Left kidney (tissue), 1 donor: ENCODE measurements at regions not wholly inside any gene's neighbourhood (a gene's known extent, or its start where the extent isn't known, plus 50 kb on each side); places are given as distances from the start of the nearest gene placed in this dataset.
"Not testable (repeated sequence)": the region's sequence is repeated elsewhere in the genome, so short reads cannot be mapped to it uniquely, and the experiment has no call there.

Experiments
- DNase-seq: peaks from one replicate; pipeline ENCODE4 v3.0.0-alpha.2; 2013

- DNase-seq: no peak
These were observed 721.4 kb upstream of the NR2F2 start for GRCh38 chr15:95609096-95609495.

DNA sequence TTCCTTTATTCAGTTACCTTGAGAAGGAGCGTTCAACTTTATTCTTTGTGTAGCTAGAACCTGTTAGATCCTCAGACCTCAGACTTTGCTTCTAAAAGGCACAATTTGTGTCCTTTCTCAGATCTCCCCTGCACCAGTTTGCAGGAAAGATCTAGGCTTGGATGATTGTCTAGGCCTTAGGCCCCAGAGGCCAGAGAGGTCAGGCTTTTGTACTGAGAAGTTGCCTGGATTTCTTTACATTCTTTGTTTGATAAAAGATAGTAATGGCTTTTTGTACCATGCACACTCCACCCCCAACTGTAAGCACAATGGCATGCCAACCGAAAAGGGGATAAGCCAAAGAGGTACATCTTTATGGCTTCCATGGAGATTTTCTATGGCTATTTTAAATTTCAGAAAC is 719.6 kb upstream of the NR2F2 start:
- no peak for DNase-seq

GRCh38 chr15:95615436-95615835 is 715.1 kb upstream of the NR2F2 start:
- no peak for DNase-seq

DNA sequence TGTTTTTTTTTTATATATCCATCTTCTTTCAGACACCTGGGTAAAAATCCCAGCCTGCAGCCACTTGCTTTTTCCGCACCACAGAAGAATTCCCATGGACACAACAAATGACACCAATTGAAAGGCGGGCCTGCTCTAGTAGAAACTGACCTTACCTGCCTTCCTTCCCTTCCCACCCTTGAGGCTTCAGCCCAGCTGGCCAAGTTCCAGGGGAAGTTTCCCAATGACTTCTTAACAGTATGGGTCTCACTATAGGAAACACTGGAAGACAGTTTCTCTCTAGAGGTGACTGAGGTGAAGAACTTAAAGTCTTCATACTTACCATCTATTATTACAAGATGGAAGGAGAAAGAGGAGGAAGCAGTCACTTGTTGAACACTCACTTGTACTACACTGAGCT is 714.2 kb upstream of the NR2F2 start:
- DNase-seq: no peak

DNA sequence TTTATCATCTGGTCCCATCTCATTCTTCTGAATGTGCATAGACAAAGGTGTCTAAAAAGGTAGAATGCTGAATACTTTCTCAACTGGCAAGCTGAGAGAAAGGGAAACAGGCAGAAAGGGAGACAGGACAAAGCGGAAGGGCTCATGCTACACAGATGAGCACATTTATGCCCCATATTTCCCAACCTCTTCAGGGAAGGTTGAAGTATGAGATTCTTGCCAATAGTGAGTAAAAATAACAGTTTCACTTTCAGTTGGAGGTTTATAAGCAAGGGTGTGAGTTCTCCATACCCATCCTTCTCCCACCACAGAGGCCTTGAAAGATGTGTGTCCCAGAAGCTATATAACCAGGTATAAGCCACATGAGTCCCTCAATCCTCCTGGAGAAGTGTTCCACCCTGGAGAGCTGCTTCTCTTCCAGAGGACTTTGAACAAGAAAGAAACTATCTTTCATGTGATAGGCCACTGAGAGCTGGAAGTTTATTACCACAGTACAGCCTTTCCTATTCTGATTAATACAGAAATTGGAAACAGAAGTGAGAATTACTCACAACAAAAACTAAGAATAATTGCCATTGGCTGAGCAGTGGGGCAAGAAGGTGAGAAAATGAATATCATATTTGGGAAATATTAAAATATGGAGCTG is 709.4 kb upstream of the NR2F2 start:
- DNase-seq: no peak

- no peak for DNase-seq
These were observed 707.7 kb upstream of the NR2F2 start for GRCh38 chr15:95622843-95623242.

GRCh38 chr15:95624100-95624499 is 706.4 kb upstream of the NR2F2 start:
- no peak for DNase-seq

GRCh38 chr15:95624616-95625361 is 705.7 kb upstream of the NR2F2 start:
- no peak for DNase-seq

- peak; percentile 77 for DNase-seq
These were observed 703.8 kb upstream of the NR2F2 start for GRCh38 chr15:95626501-95627361.

DNA sequence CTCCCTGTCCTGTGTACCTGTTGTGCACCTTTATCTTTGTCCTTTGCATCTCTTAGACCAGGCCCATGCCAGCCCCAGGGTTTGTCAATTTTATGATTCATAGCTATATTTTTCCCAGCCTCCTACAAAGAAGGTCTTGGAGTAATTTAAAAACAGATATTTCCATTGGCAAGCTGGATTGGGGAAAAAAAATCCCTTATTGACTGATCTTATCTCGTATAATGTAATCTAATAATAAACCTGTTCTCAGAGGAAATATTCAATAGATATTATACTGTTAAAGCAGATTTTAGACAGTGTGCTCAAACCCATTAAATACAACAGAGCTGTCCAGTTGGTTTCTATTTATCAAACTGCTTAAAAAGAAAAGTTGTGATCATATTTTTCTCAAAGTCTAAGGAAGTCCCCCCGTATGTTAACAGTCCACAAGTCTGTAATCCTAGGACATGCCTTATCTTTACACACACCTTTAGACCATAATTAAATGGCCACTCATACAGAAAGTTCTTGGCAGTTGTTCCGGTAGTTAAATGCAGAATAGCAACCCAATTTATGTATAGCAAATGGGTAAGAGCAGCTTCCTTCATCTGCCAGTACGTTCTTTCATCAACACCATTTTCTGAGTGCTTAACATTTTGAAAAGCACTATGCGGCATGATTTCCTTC is 700.9 kb upstream of the NR2F2 start:
- no peak for DNase-seq

GRCh38 chr15:95630683-95631082 is 699.8 kb upstream of the NR2F2 start:
- DNase-seq: no peak

DNA sequence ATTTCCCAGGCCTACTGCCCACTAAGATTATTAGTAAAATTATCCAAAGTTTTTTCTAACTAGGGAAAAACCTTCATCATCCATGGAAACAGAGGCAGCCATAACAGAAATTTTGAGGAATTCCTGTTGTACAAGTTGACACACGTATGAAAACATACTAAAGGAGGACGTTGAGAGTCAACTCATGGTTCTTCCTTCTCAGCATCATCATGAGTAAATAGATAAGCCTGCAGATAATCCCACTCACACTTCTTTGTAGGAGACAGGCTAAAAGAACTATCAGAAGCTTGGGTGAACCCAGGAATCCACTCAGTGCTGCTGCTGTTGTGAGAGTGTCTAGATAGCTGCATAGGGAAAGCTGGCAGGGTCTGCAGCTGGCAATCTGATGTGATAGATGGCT is 694.8 kb upstream of the NR2F2 start:
- no peak for DNase-seq

DNA sequence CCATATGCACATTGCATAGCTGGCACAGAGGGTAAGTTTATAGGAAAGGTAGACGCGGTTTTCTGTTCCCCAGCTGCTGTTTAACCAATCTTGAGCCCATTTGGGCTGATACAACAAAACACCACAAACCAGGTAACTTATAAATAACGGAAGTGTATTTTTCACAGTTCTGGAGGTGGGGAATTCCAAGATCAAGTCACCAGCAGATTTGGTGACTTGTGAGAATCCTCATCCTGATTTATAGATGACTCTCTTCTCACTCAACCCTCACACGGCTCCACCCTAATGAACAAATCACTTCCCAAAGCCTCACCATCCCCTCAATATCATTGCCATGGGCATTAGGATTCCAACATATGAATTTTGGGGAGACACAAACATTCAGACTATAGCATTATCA is 694.4 kb upstream of the NR2F2 start:
- DNase-seq: no peak

- DNase-seq: not testable (repeated sequence)
These were observed 693.3 kb upstream of the NR2F2 start for GRCh38 chr15:95637234-95637633.

DNA sequence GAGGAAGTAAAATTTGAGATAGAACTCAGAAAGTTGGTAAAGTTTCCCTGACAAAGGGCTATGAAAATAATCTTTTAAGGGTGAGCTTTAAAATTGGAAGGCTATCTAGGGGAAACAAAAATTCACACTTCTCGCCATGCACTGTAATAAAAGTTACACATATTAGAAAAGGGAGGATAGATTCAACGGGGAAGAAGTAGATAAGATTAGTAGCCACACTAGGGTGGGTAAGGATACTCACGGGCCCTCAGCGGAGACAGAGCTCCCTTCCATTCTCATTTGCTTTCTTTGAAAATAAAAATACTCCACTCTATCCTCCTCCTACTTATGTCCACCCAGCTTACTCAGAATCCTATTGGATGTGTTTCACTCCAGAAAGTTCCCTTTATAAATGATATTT is 691.3 kb upstream of the NR2F2 start:
- no peak for DNase-seq

DNA sequence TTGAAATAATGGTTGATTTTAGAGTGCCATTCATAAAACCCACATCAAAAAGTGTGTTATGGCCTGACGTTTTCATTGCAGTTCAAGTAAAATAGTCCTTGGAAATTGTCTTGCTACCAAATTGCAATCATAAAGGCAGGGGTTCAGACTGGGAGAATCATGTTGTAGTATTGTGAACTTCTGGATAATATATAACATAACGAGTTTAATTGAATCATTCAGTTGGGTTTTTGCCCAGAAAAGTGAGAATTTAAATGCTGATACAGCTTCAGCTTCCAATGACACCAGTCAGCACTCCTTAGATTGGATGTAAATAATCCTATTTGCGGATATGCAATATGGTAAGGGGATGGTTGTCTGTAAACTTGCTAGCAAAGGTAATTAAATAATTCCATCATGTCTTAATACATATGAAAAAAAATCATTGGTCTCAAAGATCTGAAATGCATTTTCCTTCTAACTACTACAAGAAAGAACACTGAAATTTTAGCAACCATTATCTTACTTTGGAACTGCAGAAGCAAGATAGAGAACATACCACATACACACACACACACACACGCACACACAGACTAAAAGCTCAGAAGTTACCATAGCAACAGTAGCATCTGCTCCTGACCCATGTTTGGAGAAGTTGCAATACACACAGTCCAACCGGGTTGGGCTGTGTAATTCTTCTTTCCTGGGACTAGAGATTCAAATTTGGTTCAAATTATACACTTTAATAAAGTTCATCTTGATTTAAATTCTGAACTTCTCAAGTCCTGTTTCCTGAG is 686.2 kb upstream of the NR2F2 start:
- peak; percentile 52 for DNase-seq

- DNase-seq: no peak
These were observed 684.6 kb upstream of the NR2F2 start for GRCh38 chr15:95645791-95646338.

- DNase-seq: no peak
These were observed 683.8 kb upstream of the NR2F2 start for GRCh38 chr15:95646484-95647273.

DNA sequence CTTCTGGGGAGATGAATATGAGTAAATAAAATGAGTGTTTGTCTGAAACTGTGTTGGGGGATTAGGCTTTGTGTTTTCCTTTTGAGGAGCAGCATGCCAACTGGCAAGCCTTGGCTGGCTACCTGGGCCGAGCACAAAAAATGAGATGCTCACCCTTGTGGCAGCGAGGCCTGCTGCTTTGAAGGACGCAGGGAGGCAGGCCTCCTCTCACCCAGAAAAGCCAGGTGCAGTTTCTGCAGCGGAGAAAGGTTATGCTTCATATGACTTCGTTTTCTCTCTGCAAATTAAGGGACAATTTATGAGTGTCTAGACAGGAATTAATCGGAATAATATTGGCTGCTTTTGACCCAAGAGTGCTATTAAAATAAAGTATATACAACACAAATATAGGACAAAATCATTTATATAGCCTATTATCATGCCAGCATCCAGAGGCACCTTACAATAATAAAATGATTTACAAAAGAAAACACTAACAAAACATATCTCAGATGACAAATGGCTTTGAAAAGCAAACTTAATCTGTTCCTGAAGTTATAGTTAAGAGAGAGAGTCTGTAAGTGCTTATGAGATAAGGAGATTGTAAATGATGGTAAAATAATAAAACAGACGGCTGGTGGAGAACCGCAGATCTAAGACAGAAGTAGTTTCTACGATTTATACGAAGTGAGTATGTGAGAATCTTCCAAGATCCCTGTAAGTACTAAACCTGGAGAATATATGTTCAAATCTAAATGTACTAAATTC is 682.8 kb upstream of the NR2F2 start:
- DNase-seq: no peak

DNA sequence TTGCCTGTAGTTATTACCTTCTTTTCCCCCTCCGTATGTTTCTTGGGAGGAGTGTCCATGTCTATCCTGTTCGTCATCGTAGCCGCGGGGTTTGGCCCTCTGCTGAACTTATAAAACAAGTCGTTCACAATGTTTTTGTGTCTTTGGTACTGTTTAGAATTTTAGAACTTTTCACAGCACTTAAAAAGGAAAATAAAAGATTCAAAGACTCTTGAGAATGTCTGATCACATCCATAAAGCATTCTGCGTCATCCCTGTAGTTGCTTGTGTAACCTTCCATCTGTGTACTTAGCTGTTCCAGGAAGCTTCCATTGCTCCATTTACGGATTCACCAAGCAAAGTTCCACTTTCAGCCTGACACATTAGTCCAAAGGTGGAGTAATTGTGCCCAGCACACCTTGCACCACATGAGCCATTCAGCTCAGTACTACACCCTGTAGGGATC is 677.1 kb upstream of the NR2F2 start:
- no peak for DNase-seq
